NCI-H1417 (cell line): ENCODE measurements at regions not wholly inside any gene's neighbourhood (a gene's known extent, or its start where the extent isn't known, plus 50 kb on each side); places are given as distances from the start of the nearest gene placed in this dataset.

Experiments used
- DNase-seq, 3 experiments: peaks; one replicate each; lab custom pipeline; 2025; lab: John Stamatoyannopoulos, UW

GRCh38 chr16:6131526-6132050 lies 1034.0 kb upstream of the EEF2KMT start:
- DNase-seq = no peak

- no peak for DNase-seq
Observed at GRCh38 chr16:6125483-6126259, 1028.1 kb upstream of the EEF2KMT start.

- no peak for DNase-seq
Observed at GRCh38 chr16:6124136-6124535, 1026.5 kb upstream of the EEF2KMT start.

- no peak for DNase-seq
Observed at GRCh38 chr16:6122401-6122800, 1024.8 kb upstream of the EEF2KMT start.

GRCh38 chr16:6114691-6115090 lies 1017.1 kb upstream of the EEF2KMT start:
- DNase-seq = no peak

- no peak for DNase-seq
Observed at GRCh38 chr16:6113749-6114148, 1016.2 kb upstream of the EEF2KMT start.

GRCh38 chr16:6112700-6113099 lies 1015.1 kb upstream of the EEF2KMT start:
- no peak for DNase-seq

- no peak for DNase-seq
Observed at GRCh38 chr16:6111390-6111789, 1013.8 kb upstream of the EEF2KMT start.

- peak in 1 of 3 experiments; percentile 13 for DNase-seq
Observed at GRCh38 chr16:6110346-6110745, 1012.8 kb upstream of the EEF2KMT start.

GRCh38 chr16:6106061-6106460 lies 1008.5 kb upstream of the EEF2KMT start:
- DNase-seq = no peak

GRCh38 chr16:6105115-6105514 lies 1007.5 kb upstream of the EEF2KMT start:
- no peak for DNase-seq

- DNase-seq = no peak
Observed at GRCh38 chr16:6104428-6104827, 1006.8 kb upstream of the EEF2KMT start.

- no peak for DNase-seq
Observed at GRCh38 chr16:6103561-6103960, 1006.0 kb upstream of the EEF2KMT start.

GRCh38 chr16:6099102-6099501 lies 1001.5 kb upstream of the EEF2KMT start:
- DNase-seq = no peak

GRCh38 chr16:6096931-6097670 lies 999.5 kb upstream of the EEF2KMT start:
- DNase-seq = no peak

GRCh38 chr16:6095414-6095813 lies 997.8 kb upstream of the EEF2KMT start:
- DNase-seq = no peak

- DNase-seq = no peak
Observed at GRCh38 chr16:6091021-6091420, 993.4 kb upstream of the EEF2KMT start.

- DNase-seq = peak; percentile 4 to 48 (median 38)
Observed at GRCh38 chr16:6081320-6081976, 983.9 kb upstream of the EEF2KMT start.

GRCh38 chr16:6076631-6077030 lies 979.0 kb upstream of the EEF2KMT start:
- no peak for DNase-seq

GRCh38 chr16:6068063-6068462 lies 970.5 kb upstream of the EEF2KMT start:
- no peak for DNase-seq

GRCh38 chr16:6066652-6067051 lies 969.1 kb upstream of the EEF2KMT start:
- DNase-seq = no peak

GRCh38 chr16:6063526-6063925 lies 965.9 kb upstream of the EEF2KMT start:
- no peak for DNase-seq

- DNase-seq = no peak
Observed at GRCh38 chr16:6059671-6060070, 962.1 kb upstream of the EEF2KMT start.
